DND-41 (cell line): ENCODE measurements at regions not wholly inside any gene's neighbourhood (a gene's known extent, or its start where the extent isn't known, plus 50 kb on each side); places are given as distances from the start of the nearest gene placed in this dataset.

ENCODE experiments used
- ATAC-seq: fragments of 200-7000 bp; cut with Tn5 transposase; 3 replicates; pipeline ENCODE4 v1.9.1; 2021; ENCODE audit warnings: low read depth; ENCODE audit not compliant: insufficient read depth
- DNase-seq: peaks from one replicate; pipeline ENCODE4 v3.0.0-alpha.2; 2020
- H2AFZ ChIP-seq: 2 replicates; pipeline ENCODE4 v1.6.0; 2012; ENCODE audit warnings: low read depth, low read length
- H3K27ac ChIP-seq: 2 replicates; pipeline ENCODE4 v1.5.1; 2012; ENCODE audit warnings: low read length, inconsistent platforms
- H3K27me3 ChIP-seq: fragments of 200-600 bp; sonication (generic); 2 replicates; pipeline ENCODE4 v1.6.0; 2012; ENCODE audit warnings: low read length, mild to moderate bottlenecking, inconsistent platforms; ENCODE audit not compliant: insufficient read depth, poor library complexity
- H3K36me3 ChIP-seq: 2 replicates; pipeline ENCODE4 v1.5.1; 2012; ENCODE audit warnings: low read length, inconsistent platforms; ENCODE audit not compliant: insufficient read depth
- H3K4me1 ChIP-seq: 2 replicates; pipeline ENCODE4 v1.5.1; 2012; ENCODE audit warnings: mild to moderate bottlenecking, low read length; ENCODE audit not compliant: insufficient read depth
- H3K4me2 ChIP-seq: 2 replicates; pipeline ENCODE4 v1.6.0; 2012; ENCODE audit warnings: mild to moderate bottlenecking, moderate library complexity, low read length, inconsistent platforms; ENCODE audit not compliant: insufficient read depth
- H3K4me3 ChIP-seq, 2 experiments: fragments of 200-600 bp in 1 of 2; shearing (Covaris generic) in 1 of 2; 2 replicates each; pipeline ENCODE4 v1.5.1; 2012 to 2016; ENCODE audit warnings: inconsistent platforms in 2 of 2, low read length in 2 of 2, mild to moderate bottlenecking in 2 of 2, low read depth in 1 of 2, moderate library complexity in 1 of 2
- H3K79me2 ChIP-seq: 2 replicates; pipeline ENCODE4 v1.6.0; 2012; ENCODE audit warnings: low read length, inconsistent platforms; ENCODE audit not compliant: insufficient read depth
- H3K9ac ChIP-seq: 2 replicates; pipeline ENCODE4 v1.6.0; 2012; ENCODE audit warnings: low read depth, mild to moderate bottlenecking, inconsistent platforms, low read length, moderate library complexity
- H3K9me3 ChIP-seq: 2 replicates; pipeline ENCODE4 v1.5.1; 2012; ENCODE audit warnings: low read length, moderate library complexity, mild to moderate bottlenecking, inconsistent platforms; ENCODE audit not compliant: insufficient read depth, severe bottlenecking
- H4K20me1 ChIP-seq: 2 replicates; pipeline ENCODE4 v1.6.0; 2012; ENCODE audit warnings: low read length; ENCODE audit not compliant: insufficient read depth
- EZH2 ChIP-seq: IDR thresholded peaks from 3 replicates; pipeline ENCODE4 v1.6.1; 2012; ENCODE audit warnings: borderline replicate concordance, low read depth, mild to moderate bottlenecking, moderate library complexity, low read length, inconsistent platforms; ENCODE audit not compliant: severe bottlenecking
- TF ChIP-seq, protein P1 (sequence below): IDR thresholded peaks from 2 replicates; pipeline ENCODE4 v1.5.1; 2012; ENCODE audit warnings: borderline replicate concordance, low read length, moderate library complexity, mild to moderate bottlenecking; ENCODE audit not compliant: poor library complexity, severe bottlenecking; ENCODE audit errors: extremely low read depth

DNA sequence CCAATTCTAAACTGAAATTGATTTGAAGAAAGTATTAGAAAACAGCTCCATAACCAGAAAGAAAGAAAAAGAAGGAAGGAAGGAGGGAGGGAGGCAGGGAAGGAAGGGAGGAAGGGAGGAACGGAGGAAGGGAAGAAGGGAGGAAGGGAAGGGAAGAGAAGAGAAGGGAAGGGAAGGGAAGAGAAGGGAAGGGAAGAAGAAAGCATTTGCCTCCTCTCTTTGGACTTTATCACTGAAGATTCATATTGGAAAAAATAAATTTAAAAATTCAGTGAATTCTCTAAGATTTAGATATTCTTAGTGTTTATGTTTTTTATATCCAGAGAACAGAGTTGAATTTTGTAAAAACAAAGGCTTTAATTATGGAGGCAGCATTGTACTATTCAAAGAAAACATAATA, 68.5 kb upstream of the NXT1 start:
- H3K4me3 ChIP-seq, result no peak overlapping the region
- no peak for ATAC-seq

DNA sequence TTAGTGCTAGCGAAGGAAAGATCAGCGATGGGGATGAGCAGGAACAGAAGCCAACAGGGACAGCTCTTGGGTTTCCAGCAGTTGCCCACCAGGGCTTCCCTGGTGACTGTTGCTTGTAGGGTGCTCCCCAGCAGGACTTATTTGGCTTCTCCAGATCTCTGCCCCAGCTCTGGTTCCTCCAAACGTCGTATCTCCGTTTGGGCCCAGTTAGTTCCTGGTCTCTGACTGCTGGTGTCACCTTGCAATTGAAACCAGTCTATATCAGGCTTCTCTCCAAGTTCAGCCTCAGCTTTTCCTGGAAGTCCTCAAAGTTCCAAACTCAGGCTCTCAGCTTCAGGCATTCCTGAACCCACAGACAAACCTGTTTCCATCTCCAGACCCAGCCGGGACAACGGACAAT, 70.8 kb upstream of the NXT1 start:
- no peak overlapping the region for H3K4me2 ChIP-seq
- ATAC-seq (no peak), DNase-seq (no peak)
- no peaks in the 10 kb centered on the region for H3K36me3 ChIP-seq
- TF ChIP-seq, protein P1, sequence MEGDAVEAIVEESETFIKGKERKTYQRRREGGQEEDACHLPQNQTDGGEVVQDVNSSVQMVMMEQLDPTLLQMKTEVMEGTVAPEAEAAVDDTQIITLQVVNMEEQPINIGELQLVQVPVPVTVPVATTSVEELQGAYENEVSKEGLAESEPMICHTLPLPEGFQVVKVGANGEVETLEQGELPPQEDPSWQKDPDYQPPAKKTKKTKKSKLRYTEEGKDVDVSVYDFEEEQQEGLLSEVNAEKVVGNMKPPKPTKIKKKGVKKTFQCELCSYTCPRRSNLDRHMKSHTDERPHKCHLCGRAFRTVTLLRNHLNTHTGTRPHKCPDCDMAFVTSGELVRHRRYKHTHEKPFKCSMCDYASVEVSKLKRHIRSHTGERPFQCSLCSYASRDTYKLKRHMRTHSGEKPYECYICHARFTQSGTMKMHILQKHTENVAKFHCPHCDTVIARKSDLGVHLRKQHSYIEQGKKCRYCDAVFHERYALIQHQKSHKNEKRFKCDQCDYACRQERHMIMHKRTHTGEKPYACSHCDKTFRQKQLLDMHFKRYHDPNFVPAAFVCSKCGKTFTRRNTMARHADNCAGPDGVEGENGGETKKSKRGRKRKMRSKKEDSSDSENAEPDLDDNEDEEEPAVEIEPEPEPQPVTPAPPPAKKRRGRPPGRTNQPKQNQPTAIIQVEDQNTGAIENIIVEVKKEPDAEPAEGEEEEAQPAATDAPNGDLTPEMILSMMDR, result no peak
- no peaks in the 10 kb centered on the region for H3K27me3 ChIP-seq
- H3K4me1 ChIP-seq, result no peaks in the 10 kb centered on the region
- H3K4me3 ChIP-seq, result no peak overlapping the region
- H3K79me2 ChIP-seq, result no peaks in the 10 kb centered on the region
- no peaks in the 10 kb centered on the region for H3K9me3 ChIP-seq
- H3K27ac ChIP-seq, result no peak overlapping the region
- no peak overlapping the region for H3K9ac ChIP-seq
- H4K20me1 ChIP-seq, result no peaks in the 10 kb centered on the region
- no peak overlapping the region for H2AFZ ChIP-seq

More for the DNA sequence above, 68.5 kb upstream of the NXT1 start:
- DNase-seq, result no peak
- Histone ChIP-seq H3K27ac (no peak overlapping the region), H4K20me1 (no peaks in the 10 kb centered on the region), H3K9me3 (no peaks in the 10 kb centered on the region), H3K79me2 (no peaks in the 10 kb centered on the region), H3K27me3 (no peaks in the 10 kb centered on the region), H3K36me3 (no peaks in the 10 kb centered on the region), H3K9ac (no peak overlapping the region), H3K4me2 (no peak overlapping the region), H3K4me1 (no peaks in the 10 kb centered on the region), H2AFZ (no peak overlapping the region)
- no peak for TF ChIP-seq EZH2
- TF ChIP-seq, protein P1, result no peak

DNA sequence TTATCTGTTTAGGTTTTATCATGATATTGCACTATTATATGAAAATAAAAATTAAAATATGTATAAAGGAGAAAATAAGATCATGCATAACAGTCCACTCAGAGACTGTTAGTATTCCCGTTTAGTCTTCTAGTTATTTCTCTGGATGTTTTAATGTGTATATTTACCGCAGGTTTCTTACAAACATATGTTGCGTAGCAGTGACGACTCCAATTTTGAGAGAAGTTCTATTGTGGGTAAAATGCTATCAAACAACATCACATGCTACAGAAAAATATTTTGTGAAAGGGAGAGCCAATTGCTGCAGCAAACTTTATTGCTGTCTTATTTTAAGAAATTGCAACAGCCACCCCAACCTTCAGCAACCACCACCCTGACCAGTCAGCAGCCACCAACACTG, 72.4 kb upstream of the NXT1 start:
- TF ChIP-seq, protein P1, result no peak
- TF ChIP-seq EZH2, result no peak
- no peak overlapping the region for H3K27ac ChIP-seq
- H3K9ac ChIP-seq, result no peak overlapping the region
- no peaks in the 10 kb centered on the region for H3K4me1 ChIP-seq
- H3K9me3 ChIP-seq, result no peaks in the 10 kb centered on the region
- no peak overlapping the region for H3K4me2 ChIP-seq
- no peaks in the 10 kb centered on the region for H4K20me1 ChIP-seq
- no peak overlapping the region for H3K4me3 ChIP-seq
- no peaks in the 10 kb centered on the region for H3K27me3 ChIP-seq
- ATAC-seq (no peak), DNase-seq (no peak)
- no peaks in the 10 kb centered on the region for H3K79me2 ChIP-seq
- H3K36me3 ChIP-seq, result no peaks in the 10 kb centered on the region
- H2AFZ ChIP-seq, result no peak overlapping the region

DNA sequence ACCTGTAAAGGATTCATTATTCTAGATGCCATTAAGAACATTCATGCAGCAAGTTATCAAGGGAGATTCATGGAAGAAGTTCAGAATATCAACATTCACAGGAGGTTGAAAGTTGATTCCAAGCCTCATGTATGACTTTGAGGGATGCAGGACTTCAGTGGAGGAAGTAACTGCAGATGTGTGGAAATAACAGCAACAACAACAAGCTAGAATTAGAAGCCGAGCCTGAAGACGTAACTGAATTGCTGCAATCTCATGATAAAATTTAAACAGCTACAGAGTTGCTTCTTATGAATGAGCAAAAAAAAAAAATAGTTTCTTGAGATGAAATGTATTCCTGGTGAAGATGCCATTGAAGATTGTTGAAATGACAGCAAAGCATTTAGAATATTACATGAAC, 73.3 kb upstream of the NXT1 start:
- Histone ChIP-seq H3K4me2 (no peak overlapping the region), H3K4me3 (no peak overlapping the region), H4K20me1 (no peaks in the 10 kb centered on the region), H3K9me3 (no peaks in the 10 kb centered on the region), H3K27ac (no peak overlapping the region), H3K79me2 (no peaks in the 10 kb centered on the region), H3K4me1 (no peaks in the 10 kb centered on the region), H3K36me3 (no peaks in the 10 kb centered on the region), H3K27me3 (no peaks in the 10 kb centered on the region), H3K9ac (no peak overlapping the region), H2AFZ (no peak overlapping the region)
- ATAC-seq (no peak), DNase-seq (no peak)
- no peak for TF ChIP-seq EZH2
- TF ChIP-seq, protein P1, result no peak
